ENCODE measurements at regions not wholly inside any gene's neighbourhood (a gene's known extent, or its start where the extent isn't known, plus 50 kb on each side); places are given as distances from the start of the nearest gene placed in this dataset.

DNA sequence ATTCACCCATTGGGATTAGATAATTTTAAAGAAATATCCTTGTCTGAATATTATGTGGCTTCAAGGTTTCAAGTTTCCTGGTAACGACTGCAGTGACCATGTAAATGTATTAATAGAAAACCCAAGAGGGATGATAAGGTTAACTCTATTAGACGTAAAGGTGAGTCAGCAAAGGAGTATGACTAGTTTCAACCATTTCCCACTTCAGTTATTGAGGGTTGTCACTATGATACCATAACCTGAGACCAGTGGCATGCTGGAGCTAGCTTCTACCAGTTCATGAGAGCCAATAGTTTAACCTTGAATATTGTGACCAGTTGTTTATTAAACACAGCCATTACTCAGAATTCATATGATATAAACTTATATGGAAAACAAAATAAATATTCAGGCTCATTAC is 270.1 kb downstream of the TMA16 start:
- H3K4me3 Mint-ChIP-seq, result no peak overlapping the region
- no peaks in the 10 kb centered on the region for H3K4me1 Mint-ChIP-seq
- peaks cover 5% of the 10 kb centered on the region for H3K27me3 Mint-ChIP-seq
- no peak overlapping the region for H3K27ac Mint-ChIP-seq
- DNase-seq, result no peak
- no peak for ATAC-seq
- no peaks in the 10 kb centered on the region for H3K36me3 Mint-ChIP-seq (ENCODE audit: low read depth)
- H3K9me3 ChIP-seq (ENCODE audit: control insufficient read depth, low read length, poor library complexity, severe bottlenecking), result no peaks in the 10 kb centered on the region

DNA sequence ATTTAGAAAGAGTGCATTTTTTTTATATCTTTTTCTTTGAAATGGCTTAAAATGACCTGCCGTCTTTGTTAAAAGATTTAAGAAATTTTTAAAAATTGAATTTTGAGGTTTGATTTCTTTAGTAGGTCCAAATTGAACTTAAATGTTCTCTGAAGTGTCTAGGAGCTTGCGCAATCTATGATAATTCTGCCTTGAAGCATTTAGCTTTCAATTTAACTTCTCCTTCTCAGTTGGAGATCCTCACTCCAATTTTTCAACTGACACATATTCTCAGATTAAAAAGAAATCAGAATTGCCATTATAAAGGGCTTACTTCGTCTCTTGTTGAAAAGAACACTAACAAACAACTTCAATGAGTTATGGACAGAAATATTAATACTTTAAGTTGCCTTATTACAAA is 273.5 kb downstream of the TMA16 start:
- no peak overlapping the region for H3K4me3 Mint-ChIP-seq
- H3K9me3 ChIP-seq (ENCODE audit: control insufficient read depth, low read length, poor library complexity, severe bottlenecking), result no peaks in the 10 kb centered on the region
- H3K27ac Mint-ChIP-seq, result no peak overlapping the region
- H3K4me1 Mint-ChIP-seq, result peaks cover 4% of the 10 kb centered on the region
- peaks cover 12% of the 10 kb centered on the region for H3K27me3 Mint-ChIP-seq
- DNase-seq (no peak), ATAC-seq (no peak)
- H3K36me3 Mint-ChIP-seq (ENCODE audit: low read depth), result no peaks in the 10 kb centered on the region

DNA sequence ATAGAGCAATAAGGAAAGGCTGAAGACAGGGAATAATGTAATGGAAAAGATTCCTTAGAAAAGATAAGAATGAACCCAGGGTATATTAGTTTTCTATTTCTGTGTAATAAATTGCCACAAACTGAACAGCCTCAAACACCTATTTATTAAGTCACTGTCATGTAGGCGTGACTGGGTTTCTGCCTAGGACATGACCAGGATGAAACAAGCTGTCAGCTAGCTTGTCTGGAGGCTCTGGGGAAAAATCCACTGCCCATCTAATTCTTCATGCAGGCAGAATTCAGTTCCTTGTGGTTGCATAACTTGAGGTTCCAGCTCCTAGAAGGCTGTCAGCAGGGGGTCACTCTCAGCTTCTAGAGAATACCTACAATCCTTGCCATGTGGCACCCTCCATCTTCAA is 277.7 kb downstream of the TMA16 start:
- DNase-seq (no peak), ATAC-seq (no peak)
- no peaks in the 10 kb centered on the region for H3K9me3 ChIP-seq (ENCODE audit: control insufficient read depth, low read length, poor library complexity, severe bottlenecking)
- H3K36me3 Mint-ChIP-seq (ENCODE audit: low read depth), result no peaks in the 10 kb centered on the region
- H3K4me3 Mint-ChIP-seq, result no peak overlapping the region
- H3K4me1 Mint-ChIP-seq, result peaks cover 4% of the 10 kb centered on the region
- H3K27ac Mint-ChIP-seq, result no peak overlapping the region
- H3K27me3 Mint-ChIP-seq, result peaks cover 13% of the 10 kb centered on the region

DNA sequence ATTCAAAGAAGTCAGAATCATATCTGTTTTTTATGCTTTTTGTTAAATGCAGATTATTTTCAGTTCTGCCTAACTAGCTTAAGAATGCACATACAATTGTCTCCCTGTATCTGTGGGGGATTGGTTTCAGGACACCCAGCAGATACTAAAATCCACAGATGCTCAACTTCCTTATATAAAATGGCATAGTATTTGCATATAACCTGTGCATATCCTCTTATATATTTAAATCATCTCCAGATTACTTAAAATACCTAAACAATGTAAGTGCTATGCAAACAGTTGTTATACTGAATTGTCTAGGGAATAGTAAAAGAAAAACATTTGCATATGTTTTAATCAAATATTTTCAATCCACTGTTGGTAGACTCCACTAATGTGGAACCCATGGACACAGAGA is 279.4 kb downstream of the TMA16 start:
- H3K9me3 ChIP-seq (ENCODE audit: control insufficient read depth, low read length, poor library complexity, severe bottlenecking), result no peaks in the 10 kb centered on the region
- no peak overlapping the region for H3K4me3 Mint-ChIP-seq
- H3K36me3 Mint-ChIP-seq (ENCODE audit: low read depth), result no peaks in the 10 kb centered on the region
- no peak for ATAC-seq
- H3K27me3 Mint-ChIP-seq, result peaks cover 13% of the 10 kb centered on the region
- H3K4me1 Mint-ChIP-seq, result peaks cover 4% of the 10 kb centered on the region
- DNase-seq, result no peak
- H3K27ac Mint-ChIP-seq, result no peak overlapping the region

DNA sequence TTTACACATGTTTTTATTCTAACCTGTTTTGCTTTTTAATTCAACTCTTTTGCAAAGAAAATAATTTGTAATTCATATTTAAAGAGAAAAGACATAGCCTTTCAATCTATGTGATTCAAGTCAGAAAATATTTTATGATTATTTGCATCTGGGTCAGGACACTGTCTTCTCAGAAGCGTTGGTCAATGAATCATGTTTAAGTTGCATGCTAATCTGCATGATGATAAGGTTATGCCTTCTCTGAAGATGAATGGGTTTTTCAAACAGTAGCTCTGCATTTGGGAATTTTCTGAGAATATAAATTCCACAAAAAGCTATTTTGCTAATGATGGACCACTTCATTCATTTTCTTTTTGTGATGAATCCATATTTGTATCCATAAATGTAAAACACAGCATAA is 282.5 kb downstream of the TMA16 start:
- Mint-ChIP-seq H3K27me3 (peaks cover 29% of the 10 kb centered on the region), H3K36me3 (ENCODE audit: low read depth) (no peaks in the 10 kb centered on the region), H3K4me1 (peaks cover 4% of the 10 kb centered on the region), H3K27ac (no peak overlapping the region), H3K4me3 (no peak overlapping the region)
- DNase-seq (no peak), ATAC-seq (no peak)
- H3K9me3 ChIP-seq (ENCODE audit: control insufficient read depth, low read length, poor library complexity, severe bottlenecking), result no peaks in the 10 kb centered on the region

DNA sequence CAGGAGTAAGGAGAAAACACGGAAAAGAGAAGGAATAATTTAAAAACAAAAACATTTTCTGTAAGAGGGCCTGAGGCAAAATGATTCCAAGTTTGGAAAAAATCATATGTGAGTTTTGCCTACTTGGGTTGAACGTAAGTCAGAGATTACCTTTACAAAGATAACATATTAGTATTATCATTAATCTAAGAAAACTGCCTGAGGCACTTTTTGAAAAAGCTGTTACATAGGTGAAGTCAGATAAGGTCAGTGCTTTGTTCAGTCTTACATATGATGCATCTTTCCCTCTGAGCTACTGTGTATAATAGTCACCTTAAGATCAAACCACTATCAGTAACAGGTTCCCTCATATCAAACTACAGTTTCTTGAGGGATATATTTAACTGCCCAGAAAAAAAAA is 287.2 kb downstream of the TMA16 start:
- H3K9me3 ChIP-seq (ENCODE audit: control insufficient read depth, low read length, poor library complexity, severe bottlenecking), result no peaks in the 10 kb centered on the region
- ATAC-seq (no peak), DNase-seq (no peak)
- Mint-ChIP-seq H3K4me1 (no peaks in the 10 kb centered on the region), H3K27me3 (peaks cover 16% of the 10 kb centered on the region), H3K4me3 (no peak overlapping the region), H3K27ac (no peak overlapping the region), H3K36me3 (ENCODE audit: low read depth) (no peaks in the 10 kb centered on the region)

DNA sequence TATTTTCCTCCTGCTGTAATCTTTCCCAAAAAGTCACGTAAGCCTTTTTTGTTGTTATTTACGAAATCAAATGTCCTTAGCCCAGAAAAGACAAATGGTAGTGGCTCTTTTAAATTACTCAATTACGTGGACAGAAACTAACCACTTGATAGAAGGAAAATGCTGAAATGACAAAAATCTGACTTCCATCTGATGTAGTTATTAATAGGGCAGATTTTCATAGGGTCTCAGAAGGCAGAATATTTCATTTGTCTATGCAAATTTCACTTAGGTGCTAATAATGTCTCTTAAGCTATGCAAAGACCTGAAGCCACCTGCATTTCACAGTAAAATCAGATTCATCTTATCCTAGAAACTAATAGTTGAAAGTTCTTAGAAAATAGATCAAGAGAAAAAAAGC is 295.7 kb downstream of the TMA16 start:
- H3K9me3 ChIP-seq (ENCODE audit: control insufficient read depth, low read length, poor library complexity, severe bottlenecking), result no peaks in the 10 kb centered on the region
- Mint-ChIP-seq H3K4me3 (no peak overlapping the region), H3K27me3 (peaks cover 15% of the 10 kb centered on the region), H3K27ac (no peak overlapping the region), H3K4me1 (peaks cover 6% of the 10 kb centered on the region), H3K36me3 (ENCODE audit: low read depth) (no peaks in the 10 kb centered on the region)
- no peak for ATAC-seq
- no peak for DNase-seq

DNA sequence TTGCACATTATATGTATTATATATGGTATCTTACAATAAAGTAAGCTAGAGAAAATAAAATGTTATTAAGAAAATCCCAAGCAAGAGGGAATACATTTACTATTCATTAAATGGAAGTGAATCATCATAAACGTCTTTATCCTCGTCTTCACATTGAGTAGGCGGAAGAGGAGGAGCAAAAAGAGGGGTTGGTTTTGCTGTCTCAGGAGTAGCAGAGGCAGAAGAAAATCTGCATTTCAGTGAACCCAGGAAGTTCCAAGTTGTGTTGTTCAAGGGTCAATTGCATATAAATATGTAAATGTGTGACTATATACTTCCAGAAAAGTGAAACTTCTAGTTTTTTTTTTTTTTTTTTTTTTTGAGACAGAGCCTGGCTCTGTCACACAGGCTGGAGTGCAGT is 301.4 kb downstream of the TMA16 start:
- no peak for DNase-seq
- H3K4me1 Mint-ChIP-seq, result peaks cover 4% of the 10 kb centered on the region

DNA sequence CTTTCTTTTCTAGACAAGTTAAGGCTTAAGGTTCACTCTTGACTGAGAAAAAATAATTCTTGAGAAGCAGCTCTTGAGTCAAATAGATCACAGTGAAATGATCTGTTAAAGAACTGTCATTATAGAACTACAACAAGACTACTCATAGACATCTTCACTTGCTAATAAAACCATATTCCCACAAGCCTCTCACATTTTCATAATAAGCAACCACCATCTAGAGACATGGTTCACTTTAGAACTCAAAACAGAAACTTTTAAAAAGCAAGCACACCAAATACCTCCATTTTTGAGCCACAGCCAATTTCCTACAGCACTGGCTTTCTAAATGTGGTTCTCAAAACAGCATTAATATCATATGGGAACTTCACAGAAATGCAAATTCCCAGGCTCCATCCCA is 309.5 kb downstream of the TMA16 start:
- no peaks in the 10 kb centered on the region for H3K9me3 ChIP-seq (ENCODE audit: control insufficient read depth, low read length, poor library complexity, severe bottlenecking)
- H3K4me1 Mint-ChIP-seq, result no peaks in the 10 kb centered on the region
- no peak overlapping the region for H3K4me3 Mint-ChIP-seq
- H3K27me3 Mint-ChIP-seq, result peaks cover 17% of the 10 kb centered on the region
- H3K27ac Mint-ChIP-seq, result no peak overlapping the region
- ATAC-seq, result no peak
- H3K36me3 Mint-ChIP-seq (ENCODE audit: low read depth), result no peaks in the 10 kb centered on the region
- DNase-seq, result no peak

More for the DNA sequence above, 301.4 kb downstream of the TMA16 start:
- ATAC-seq, result no peak
- Mint-ChIP-seq H3K27ac (no peak overlapping the region), H3K4me3 (no peak overlapping the region), H3K36me3 (ENCODE audit: low read depth) (no peaks in the 10 kb centered on the region), H3K27me3 (peaks cover 5% of the 10 kb centered on the region)
- no peaks in the 10 kb centered on the region for H3K9me3 ChIP-seq (ENCODE audit: control insufficient read depth, low read length, poor library complexity, severe bottlenecking)

DNA sequence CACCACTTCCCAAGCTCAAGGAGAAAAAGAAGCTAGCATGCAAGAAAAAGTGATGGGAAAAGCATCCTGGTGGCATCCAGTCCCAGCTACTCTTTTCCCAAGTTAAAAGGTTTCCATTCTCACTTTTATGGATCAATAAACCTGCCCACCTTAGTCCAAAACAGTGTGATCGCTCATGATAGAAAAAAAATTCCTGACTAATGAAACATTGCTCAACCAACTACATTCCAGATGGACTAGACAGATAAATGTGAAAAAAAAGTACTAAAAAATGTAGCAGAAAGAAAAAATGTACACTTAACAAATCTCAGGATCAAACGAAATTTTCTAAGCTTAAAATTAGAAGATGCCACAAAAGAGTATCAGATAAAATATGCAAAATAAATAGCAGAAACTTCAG is 312.2 kb downstream of the TMA16 start:
- Mint-ChIP-seq H3K36me3 (ENCODE audit: low read depth) (no peaks in the 10 kb centered on the region), H3K4me1 (no peaks in the 10 kb centered on the region), H3K27me3 (peaks cover 22% of the 10 kb centered on the region), H3K4me3 (no peak overlapping the region), H3K27ac (no peak overlapping the region)
- no peak for DNase-seq
- no peaks in the 10 kb centered on the region for H3K9me3 ChIP-seq (ENCODE audit: control insufficient read depth, low read length, poor library complexity, severe bottlenecking)
- no peak for ATAC-seq

DNA sequence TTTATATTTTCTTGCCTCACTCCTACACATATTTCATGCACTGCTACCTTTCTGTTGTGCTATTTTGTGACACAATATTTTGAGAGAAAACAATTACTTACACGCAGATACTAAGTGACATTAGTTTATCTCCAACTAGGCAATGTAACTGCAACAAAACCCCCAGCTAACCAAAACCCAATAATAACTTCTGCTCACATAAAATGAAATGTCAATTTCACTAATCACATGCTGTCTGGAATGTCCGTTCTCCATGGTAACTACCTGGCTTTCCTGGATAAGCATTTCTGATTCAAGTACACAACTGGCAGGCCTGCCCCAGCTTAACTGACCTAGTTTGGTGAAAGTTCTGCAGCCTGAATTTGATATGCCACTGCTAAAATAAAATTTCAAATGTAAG is 313.5 kb downstream of the TMA16 start:
- Mint-ChIP-seq H3K27me3 (peaks cover 22% of the 10 kb centered on the region), H3K4me3 (no peak overlapping the region), H3K4me1 (no peaks in the 10 kb centered on the region), H3K27ac (no peak overlapping the region), H3K36me3 (ENCODE audit: low read depth) (no peaks in the 10 kb centered on the region)
- H3K9me3 ChIP-seq (ENCODE audit: control insufficient read depth, low read length, poor library complexity, severe bottlenecking), result no peaks in the 10 kb centered on the region
- ATAC-seq (no peak), DNase-seq (no peak)

DNA sequence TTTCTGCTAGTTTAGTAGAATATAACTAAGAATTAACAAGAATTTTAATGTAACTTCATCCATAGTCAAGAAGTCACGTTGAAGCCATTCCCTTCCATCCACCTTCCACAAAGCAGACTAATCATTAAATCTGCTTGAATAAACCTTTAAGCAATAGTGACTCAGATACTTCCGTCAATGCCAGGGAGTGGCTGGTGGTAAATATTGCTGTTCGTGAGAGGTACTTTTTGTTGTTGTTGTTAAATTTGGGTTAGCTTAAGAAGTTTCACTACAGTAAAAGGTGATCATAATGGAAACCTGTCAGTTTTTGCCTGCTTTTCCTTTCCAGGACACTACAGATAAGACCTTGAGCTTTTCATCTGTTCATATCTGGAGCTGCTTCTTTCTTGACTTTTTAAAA is 316.3 kb downstream of the TMA16 start:
- H3K27ac Mint-ChIP-seq, result no peak overlapping the region
- H3K27me3 Mint-ChIP-seq, result peaks cover 20% of the 10 kb centered on the region
- no peak overlapping the region for H3K4me3 Mint-ChIP-seq
- no peaks in the 10 kb centered on the region for H3K36me3 Mint-ChIP-seq (ENCODE audit: low read depth)
- ATAC-seq (no peak), DNase-seq (no peak)
- H3K9me3 ChIP-seq (ENCODE audit: control insufficient read depth, low read length, poor library complexity, severe bottlenecking), result no peaks in the 10 kb centered on the region
- no peaks in the 10 kb centered on the region for H3K4me1 Mint-ChIP-seq

DNA sequence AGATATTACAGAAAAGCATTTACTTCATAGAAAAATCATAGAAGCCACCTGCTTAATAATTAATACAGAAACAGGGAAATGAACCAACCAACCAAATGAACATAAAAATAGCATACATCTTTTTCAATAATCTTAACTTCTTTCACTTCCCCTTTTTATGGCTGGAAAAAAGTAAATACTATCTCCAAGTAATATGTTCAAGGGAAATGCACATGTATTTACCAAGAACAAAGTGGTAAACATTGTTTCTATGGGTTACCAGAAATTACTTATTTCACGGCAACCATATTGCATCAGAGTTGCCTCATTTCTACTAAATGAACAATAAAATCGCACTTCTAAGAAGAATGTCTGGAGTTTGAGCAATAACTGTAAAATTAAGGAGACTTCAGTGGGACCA is 321.3 kb downstream of the TMA16 start:
- ATAC-seq (no peak), DNase-seq (no peak)
- Mint-ChIP-seq H3K27me3 (peaks cover 5% of the 10 kb centered on the region), H3K4me1 (no peaks in the 10 kb centered on the region), H3K27ac (no peak overlapping the region), H3K4me3 (no peak overlapping the region), H3K36me3 (ENCODE audit: low read depth) (no peaks in the 10 kb centered on the region)
- no peaks in the 10 kb centered on the region for H3K9me3 ChIP-seq (ENCODE audit: control insufficient read depth, low read length, poor library complexity, severe bottlenecking)

DNA sequence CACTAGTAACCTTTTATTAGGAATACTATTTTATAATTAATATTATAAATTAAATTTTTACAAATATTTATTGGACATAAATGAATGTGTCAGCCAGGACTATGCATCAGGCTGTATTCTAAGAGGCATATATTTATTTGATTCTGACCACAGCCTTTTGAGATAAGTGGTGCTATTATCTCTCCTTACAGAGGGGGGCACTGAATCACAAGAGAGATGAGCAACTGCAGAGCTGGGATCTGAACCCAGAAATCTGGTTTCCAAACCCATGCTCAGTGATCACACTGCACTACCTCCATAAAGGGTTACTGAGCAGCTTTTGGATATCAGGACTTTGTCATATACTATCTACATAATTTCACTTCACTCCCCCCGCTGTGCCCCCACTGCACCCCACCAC is 322.0 kb downstream of the TMA16 start:
- no peaks in the 10 kb centered on the region for H3K27me3 Mint-ChIP-seq
- no peaks in the 10 kb centered on the region for H3K4me1 Mint-ChIP-seq
- H3K36me3 Mint-ChIP-seq (ENCODE audit: low read depth), result no peaks in the 10 kb centered on the region
- H3K4me3 Mint-ChIP-seq, result no peak overlapping the region
- H3K27ac Mint-ChIP-seq, result no peak overlapping the region
- DNase-seq (no peak), ATAC-seq (no peak)
- no peaks in the 10 kb centered on the region for H3K9me3 ChIP-seq (ENCODE audit: control insufficient read depth, low read length, poor library complexity, severe bottlenecking)

DNA sequence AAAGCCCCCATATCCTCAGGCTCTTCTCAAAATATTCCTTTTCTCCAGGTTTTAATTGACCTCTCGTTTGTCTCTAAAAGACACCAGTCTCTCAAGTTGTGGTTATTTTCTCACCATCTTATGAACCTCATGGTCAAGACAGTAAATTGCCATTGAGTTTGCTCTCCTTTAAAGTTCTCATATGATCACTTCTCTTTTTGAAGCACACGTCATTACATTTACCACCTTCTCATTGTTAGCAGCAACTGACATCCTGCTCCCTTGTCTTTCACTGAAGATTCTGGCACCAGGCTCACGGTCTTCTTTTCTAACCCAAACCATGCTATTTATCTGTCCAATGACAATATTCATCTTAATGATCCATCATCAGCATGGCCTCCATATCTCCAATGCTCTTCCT is 324.2 kb downstream of the TMA16 start:
- Mint-ChIP-seq H3K4me3 (no peak overlapping the region), H3K27ac (no peak overlapping the region), H3K4me1 (no peaks in the 10 kb centered on the region), H3K36me3 (ENCODE audit: low read depth) (no peaks in the 10 kb centered on the region), H3K27me3 (no peaks in the 10 kb centered on the region)
- no peak for DNase-seq
- no peak for ATAC-seq
- no peaks in the 10 kb centered on the region for H3K9me3 ChIP-seq (ENCODE audit: control insufficient read depth, low read length, poor library complexity, severe bottlenecking)

All from T-helper 17 cell (primary cell).